ENCODE measurements at regions not wholly inside any gene's neighbourhood (a gene's known extent, or its start where the extent isn't known, plus 50 kb on each side); places are given as distances from the start of the nearest gene placed in this dataset.

- FAIRE-seq = no peak
- no peak overlapping the region for H3K27ac ChIP-seq (ENCODE audit: low read depth in 1 of 3, low read length in 2 of 3)
- H3K4me1 ChIP-seq (ENCODE audit: control insufficient read depth in 3 of 3, insufficient read depth in 2 of 3, low read depth in 1 of 3, low read length in 2 of 3) = no peaks in the 10 kb centered on the region
- H3K9me3 ChIP-seq (ENCODE audit: control insufficient read depth in 2 of 2, insufficient read depth in 1 of 2, low read depth in 1 of 2, low read length in 1 of 2) = peaks cover 0 to 16% of the 10 kb centered on the region in 2 donors
- H3K4me3 ChIP-seq (ENCODE audit: low read depth in 1 of 3, low read length in 3 of 3) = no peak overlapping the region
- no peak for DNase-seq
- no peaks in the 10 kb centered on the region for H3K36me3 ChIP-seq (ENCODE audit: control insufficient read depth in 3 of 3, insufficient read depth in 2 of 3, low read depth in 1 of 3, low read length in 3 of 3)
- no peaks in the 10 kb centered on the region for H3K27me3 ChIP-seq (ENCODE audit: control insufficient read depth in 3 of 3, insufficient read depth in 3 of 3, low read length in 3 of 3)
These were observed 129.8 kb upstream of the PPFIA2 start for GRCh38 chr12:81888961-81889360.

- no peak overlapping the region for H3K4me3 ChIP-seq (ENCODE audit: low read depth in 1 of 3, low read length in 3 of 3)
- H3K9me3 ChIP-seq (ENCODE audit: control insufficient read depth in 2 of 2, insufficient read depth in 1 of 2, low read depth in 1 of 2, low read length in 1 of 2) = peaks cover 0 to 11% of the 10 kb centered on the region in 2 donors
- H3K4me1 ChIP-seq (ENCODE audit: control insufficient read depth in 3 of 3, insufficient read depth in 2 of 3, low read depth in 1 of 3, low read length in 2 of 3) = no peaks in the 10 kb centered on the region
- H3K27ac ChIP-seq (ENCODE audit: low read depth in 1 of 3, low read length in 2 of 3) = no peak overlapping the region
- DNase-seq (no peak), FAIRE-seq (no peak)
- no peaks in the 10 kb centered on the region for H3K36me3 ChIP-seq (ENCODE audit: control insufficient read depth in 3 of 3, insufficient read depth in 2 of 3, low read depth in 1 of 3, low read length in 3 of 3)
- H3K27me3 ChIP-seq (ENCODE audit: control insufficient read depth in 3 of 3, insufficient read depth in 3 of 3, low read length in 3 of 3) = no peaks in the 10 kb centered on the region
These were observed 129.1 kb upstream of the PPFIA2 start for GRCh38 chr12:81888106-81888740.

- Histone ChIP-seq H3K27ac (ENCODE audit: low read depth in 1 of 3, low read length in 2 of 3) (no peak overlapping the region), H3K36me3 (ENCODE audit: control insufficient read depth in 3 of 3, insufficient read depth in 2 of 3, low read depth in 1 of 3, low read length in 3 of 3) (no peaks in the 10 kb centered on the region), H3K4me3 (ENCODE audit: low read depth in 1 of 3, low read length in 3 of 3) (no peak overlapping the region), H3K27me3 (ENCODE audit: control insufficient read depth in 3 of 3, insufficient read depth in 3 of 3, low read length in 3 of 3) (peaks cover 0 to 2% (median 0%) of the 10 kb centered on the region in 3 donors), H3K9me3 (ENCODE audit: control insufficient read depth in 2 of 2, insufficient read depth in 1 of 2, low read depth in 1 of 2, low read length in 1 of 2) (no peaks in the 10 kb centered on the region), H3K4me1 (ENCODE audit: control insufficient read depth in 3 of 3, insufficient read depth in 2 of 3, low read depth in 1 of 3, low read length in 2 of 3) (no peaks in the 10 kb centered on the region)
- 2 to 5% (median 2%) methylated on average over 2 of the region's 2 CpGs for WGBS, 3 donors
- FAIRE-seq (no peak), DNase-seq (no peak)
These were observed 115.4 kb upstream of the PPFIA2 start for GRCh38 chr12:81874586-81874985.

- DNase-seq (no peak), FAIRE-seq (no peak)
- Histone ChIP-seq H3K9me3 (ENCODE audit: control insufficient read depth in 2 of 2, insufficient read depth in 1 of 2, low read depth in 1 of 2, low read length in 1 of 2) (no peaks in the 10 kb centered on the region), H3K4me1 (ENCODE audit: control insufficient read depth in 3 of 3, insufficient read depth in 2 of 3, low read depth in 1 of 3, low read length in 2 of 3) (no peaks in the 10 kb centered on the region), H3K4me3 (ENCODE audit: low read depth in 1 of 3, low read length in 3 of 3) (no peak overlapping the region), H3K27ac (ENCODE audit: low read depth in 1 of 3, low read length in 2 of 3) (no peak overlapping the region), H3K36me3 (ENCODE audit: control insufficient read depth in 3 of 3, insufficient read depth in 2 of 3, low read depth in 1 of 3, low read length in 3 of 3) (no peaks in the 10 kb centered on the region), H3K27me3 (ENCODE audit: control insufficient read depth in 3 of 3, insufficient read depth in 3 of 3, low read length in 3 of 3) (peaks cover 0 to 2% (median 0%) of the 10 kb centered on the region in 3 donors)
- 22 to 67% (median 41%) methylated on average over 4 of the region's 4 CpGs for WGBS, 3 donors
These were observed 115.0 kb upstream of the PPFIA2 start for GRCh38 chr12:81874166-81874565.

GRCh38 chr12:81872400-81872799, 113.2 kb upstream of the PPFIA2 start:
- Histone ChIP-seq H3K4me3 (ENCODE audit: low read depth in 1 of 3, low read length in 3 of 3) (no peak overlapping the region), H3K9me3 (ENCODE audit: control insufficient read depth in 2 of 2, insufficient read depth in 1 of 2, low read depth in 1 of 2, low read length in 1 of 2) (no peaks in the 10 kb centered on the region), H3K4me1 (ENCODE audit: control insufficient read depth in 3 of 3, insufficient read depth in 2 of 3, low read depth in 1 of 3, low read length in 2 of 3) (no peaks in the 10 kb centered on the region), H3K36me3 (ENCODE audit: control insufficient read depth in 3 of 3, insufficient read depth in 2 of 3, low read depth in 1 of 3, low read length in 3 of 3) (no peaks in the 10 kb centered on the region), H3K27ac (ENCODE audit: low read depth in 1 of 3, low read length in 2 of 3) (no peak overlapping the region), H3K27me3 (ENCODE audit: control insufficient read depth in 3 of 3, insufficient read depth in 3 of 3, low read length in 3 of 3) (peaks cover 0 to 2% (median 0%) of the 10 kb centered on the region in 3 donors)
- DNase-seq = no peak
- WGBS, 3 donors = 21 to 37% (median 30%) methylated on average over 1 of the region's 1 CpG
- FAIRE-seq = no peak

- Histone ChIP-seq H3K4me3 (ENCODE audit: low read depth in 1 of 3, low read length in 3 of 3) (no peak overlapping the region), H3K9me3 (ENCODE audit: control insufficient read depth in 2 of 2, insufficient read depth in 1 of 2, low read depth in 1 of 2, low read length in 1 of 2) (no peaks in the 10 kb centered on the region), H3K36me3 (ENCODE audit: control insufficient read depth in 3 of 3, insufficient read depth in 2 of 3, low read depth in 1 of 3, low read length in 3 of 3) (no peaks in the 10 kb centered on the region), H3K27me3 (ENCODE audit: control insufficient read depth in 3 of 3, insufficient read depth in 3 of 3, low read length in 3 of 3) (no peaks in the 10 kb centered on the region), H3K27ac (ENCODE audit: low read depth in 1 of 3, low read length in 2 of 3) (no peak overlapping the region), H3K4me1 (ENCODE audit: control insufficient read depth in 3 of 3, insufficient read depth in 2 of 3, low read depth in 1 of 3, low read length in 2 of 3) (no peaks in the 10 kb centered on the region)
- FAIRE-seq (no peak), DNase-seq (no peak)
- 78 to 92% (median 85%) methylated on average over 1 of the region's 1 CpG for WGBS, 3 donors
These were observed 106.9 kb upstream of the PPFIA2 start for GRCh38 chr12:81866081-81866480.

GRCh38 chr12:81863406-81863805, 104.3 kb upstream of the PPFIA2 start:
- no peak for FAIRE-seq

GRCh38 chr12:81859521-81859920, 100.4 kb upstream of the PPFIA2 start:
- H3K9me3 ChIP-seq (ENCODE audit: control insufficient read depth in 2 of 2, insufficient read depth in 1 of 2, low read depth in 1 of 2, low read length in 1 of 2) = no peaks in the 10 kb centered on the region
- peaks cover 0 to 4% (median 0%) of the 10 kb centered on the region in 3 donors for H3K4me1 ChIP-seq (ENCODE audit: control insufficient read depth in 3 of 3, insufficient read depth in 2 of 3, low read depth in 1 of 3, low read length in 2 of 3)
- H3K27ac ChIP-seq (ENCODE audit: low read depth in 1 of 3, low read length in 2 of 3) = no peak overlapping the region
- no peaks in the 10 kb centered on the region for H3K36me3 ChIP-seq (ENCODE audit: control insufficient read depth in 3 of 3, insufficient read depth in 2 of 3, low read depth in 1 of 3, low read length in 3 of 3)
- DNase-seq (peak; percentile 52 to 91), FAIRE-seq (peak; percentile 72)
- H3K4me3 ChIP-seq (ENCODE audit: low read depth in 1 of 3, low read length in 3 of 3) = no peak overlapping the region
- 4 to 21% (median 16%) methylated on average over 3 of the region's 3 CpGs for WGBS, 3 donors
- no peaks in the 10 kb centered on the region for H3K27me3 ChIP-seq (ENCODE audit: control insufficient read depth in 3 of 3, insufficient read depth in 3 of 3, low read length in 3 of 3)

More at GRCh38 chr12:81863406-81863805, 104.3 kb upstream of the PPFIA2 start:
- no peaks in the 10 kb centered on the region for H3K9me3 ChIP-seq (ENCODE audit: control insufficient read depth in 2 of 2, insufficient read depth in 1 of 2, low read depth in 1 of 2, low read length in 1 of 2)
- WGBS, 3 donors = 60 to 76% (median 61%) methylated on average over 1 of the region's 1 CpG
- H3K4me1 ChIP-seq (ENCODE audit: control insufficient read depth in 3 of 3, insufficient read depth in 2 of 3, low read depth in 1 of 3, low read length in 2 of 3) = peaks cover 0 to 4% (median 0%) of the 10 kb centered on the region in 3 donors
- no peak for DNase-seq
- no peaks in the 10 kb centered on the region for H3K36me3 ChIP-seq (ENCODE audit: control insufficient read depth in 3 of 3, insufficient read depth in 2 of 3, low read depth in 1 of 3, low read length in 3 of 3)
- H3K27ac ChIP-seq (ENCODE audit: low read depth in 1 of 3, low read length in 2 of 3) = no peak overlapping the region
- no peaks in the 10 kb centered on the region for H3K27me3 ChIP-seq (ENCODE audit: control insufficient read depth in 3 of 3, insufficient read depth in 3 of 3, low read length in 3 of 3)
- no peak overlapping the region for H3K4me3 ChIP-seq (ENCODE audit: low read depth in 1 of 3, low read length in 3 of 3)

- no peak for DNase-seq
- Histone ChIP-seq H3K27me3 (ENCODE audit: control insufficient read depth in 3 of 3, insufficient read depth in 3 of 3, low read length in 3 of 3) (no peaks in the 10 kb centered on the region), H3K4me3 (ENCODE audit: low read depth in 1 of 3, low read length in 3 of 3) (no peak overlapping the region), H3K9me3 (ENCODE audit: control insufficient read depth in 2 of 2, insufficient read depth in 1 of 2, low read depth in 1 of 2, low read length in 1 of 2) (no peaks in the 10 kb centered on the region), H3K36me3 (ENCODE audit: control insufficient read depth in 3 of 3, insufficient read depth in 2 of 3, low read depth in 1 of 3, low read length in 3 of 3) (no peaks in the 10 kb centered on the region), H3K4me1 (ENCODE audit: control insufficient read depth in 3 of 3, insufficient read depth in 2 of 3, low read depth in 1 of 3, low read length in 2 of 3) (no peaks in the 10 kb centered on the region), H3K27ac (ENCODE audit: low read depth in 1 of 3, low read length in 2 of 3) (no peak overlapping the region)
- no peak for FAIRE-seq
These were observed 84.4 kb upstream of the PPFIA2 start for GRCh38 chr12:81843599-81843998.

Measured in small intestine (tissue), 7 donors.